ENCODE measurements at regions not wholly inside any gene's neighbourhood (a gene's known extent, or its start where the extent isn't known, plus 50 kb on each side); places are given as distances from the start of the nearest gene placed in this dataset.

DNA sequence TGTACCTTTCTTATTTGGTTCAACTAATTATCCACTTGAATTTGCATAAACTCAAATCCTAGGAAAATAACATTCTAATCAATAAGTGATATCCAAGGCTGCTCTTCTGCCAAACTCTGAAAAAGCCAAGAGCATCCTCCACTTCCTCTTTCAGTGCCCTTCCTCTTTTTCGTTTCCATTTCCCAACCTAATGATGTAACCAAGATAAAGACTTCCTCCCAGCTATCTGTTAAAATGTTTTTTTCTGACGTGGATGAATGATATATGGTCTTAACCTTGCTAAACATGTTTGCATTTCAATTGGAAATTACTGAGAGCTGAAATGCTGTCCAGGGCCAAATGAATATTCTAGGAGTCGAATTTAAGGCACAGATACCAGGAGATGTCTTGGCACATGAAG is 459.5 kb upstream of the PDE3A start:
- TF ChIP-seq POLR2AphosphoS5 (IDR thresholded peaks at IDR 0.05; ENCODE audit: borderline replicate concordance, low read depth, low read length) (no peak), EZH2 (IDR thresholded peaks at IDR 0.05) (no peak), FOXP2 (optimal IDR thresholded peaks at IDR 0.05; ENCODE audit: control extremely low read depth, extremely low read length, insufficient read depth) (no peak)
